ENCODE measurements at regions not wholly inside any gene's neighbourhood (a gene's known extent, or its start where the extent isn't known, plus 50 kb on each side); places are given as distances from the start of the nearest gene placed in this dataset.

DNA sequence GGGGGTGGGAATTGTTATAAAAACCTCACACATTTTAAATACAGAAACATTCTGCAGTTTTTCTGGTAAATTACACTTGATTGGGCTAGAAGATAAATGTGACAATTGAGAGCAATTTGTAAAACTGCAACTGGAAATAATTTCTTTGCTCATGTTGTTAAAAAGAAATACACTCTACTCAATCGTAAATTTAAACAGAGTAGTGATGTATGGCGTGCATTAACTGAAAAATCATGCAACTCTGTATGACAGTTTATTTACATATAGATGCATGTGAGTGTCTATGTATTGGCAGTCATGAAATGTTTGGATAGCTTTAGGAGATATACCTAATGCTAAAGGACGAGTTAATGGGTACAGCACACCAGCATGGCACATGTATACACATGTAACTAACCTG lies 554.9 kb downstream of the PRELID2 start:
- TF ChIP-seq, protein P1, sequence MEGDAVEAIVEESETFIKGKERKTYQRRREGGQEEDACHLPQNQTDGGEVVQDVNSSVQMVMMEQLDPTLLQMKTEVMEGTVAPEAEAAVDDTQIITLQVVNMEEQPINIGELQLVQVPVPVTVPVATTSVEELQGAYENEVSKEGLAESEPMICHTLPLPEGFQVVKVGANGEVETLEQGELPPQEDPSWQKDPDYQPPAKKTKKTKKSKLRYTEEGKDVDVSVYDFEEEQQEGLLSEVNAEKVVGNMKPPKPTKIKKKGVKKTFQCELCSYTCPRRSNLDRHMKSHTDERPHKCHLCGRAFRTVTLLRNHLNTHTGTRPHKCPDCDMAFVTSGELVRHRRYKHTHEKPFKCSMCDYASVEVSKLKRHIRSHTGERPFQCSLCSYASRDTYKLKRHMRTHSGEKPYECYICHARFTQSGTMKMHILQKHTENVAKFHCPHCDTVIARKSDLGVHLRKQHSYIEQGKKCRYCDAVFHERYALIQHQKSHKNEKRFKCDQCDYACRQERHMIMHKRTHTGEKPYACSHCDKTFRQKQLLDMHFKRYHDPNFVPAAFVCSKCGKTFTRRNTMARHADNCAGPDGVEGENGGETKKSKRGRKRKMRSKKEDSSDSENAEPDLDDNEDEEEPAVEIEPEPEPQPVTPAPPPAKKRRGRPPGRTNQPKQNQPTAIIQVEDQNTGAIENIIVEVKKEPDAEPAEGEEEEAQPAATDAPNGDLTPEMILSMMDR (IDR thresholded peaks at IDR 0.05; ENCODE audit: extremely low read depth, missing control alignments): no peak
- DNase-seq (ENCODE audit: low spot score): no peak

DNA sequence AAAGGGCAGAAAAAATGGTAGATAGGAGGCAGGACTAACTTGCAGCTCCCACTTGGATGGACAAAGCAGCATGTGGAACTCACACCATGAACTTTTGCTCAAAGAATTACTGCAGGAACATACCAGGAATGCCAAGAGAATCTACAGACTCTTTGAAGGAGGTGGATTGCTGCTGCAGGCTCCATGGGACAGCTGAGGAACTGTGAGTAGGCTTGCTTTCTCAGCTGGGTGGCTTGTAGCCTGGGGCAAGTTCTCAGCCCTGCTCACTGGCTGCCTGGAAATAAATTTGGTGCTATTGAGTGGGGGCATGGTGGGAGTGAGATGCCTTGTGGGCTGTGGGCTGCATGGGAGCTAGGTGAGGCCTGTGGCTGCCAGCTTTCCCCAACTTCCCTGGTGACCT lies 574.5 kb downstream of the PRELID2 start:
- TF ChIP-seq, protein P1 (IDR thresholded peaks at IDR 0.05; ENCODE audit: extremely low read depth, missing control alignments): no peak
- no peak for DNase-seq (ENCODE audit: low spot score)

DNA sequence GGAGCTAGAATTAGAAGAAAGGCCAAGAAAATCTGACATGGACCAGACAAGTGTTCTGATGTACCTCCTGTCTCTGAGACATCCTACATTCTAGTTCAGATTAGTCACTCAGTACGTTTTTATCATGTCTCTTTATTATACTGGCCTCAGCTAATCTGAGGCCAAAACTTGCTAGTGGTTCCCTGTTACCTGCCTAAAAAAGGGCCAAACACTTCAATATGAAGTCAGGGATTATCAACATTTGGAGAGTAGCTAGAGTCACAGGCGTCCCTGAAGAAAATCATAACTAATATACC lies 587.4 kb downstream of the PRELID2 start:
- TF ChIP-seq, protein P1 (IDR thresholded peaks at IDR 0.05; ENCODE audit: extremely low read depth, missing control alignments): no peak
- no peak for DNase-seq (ENCODE audit: low spot score)

DNA sequence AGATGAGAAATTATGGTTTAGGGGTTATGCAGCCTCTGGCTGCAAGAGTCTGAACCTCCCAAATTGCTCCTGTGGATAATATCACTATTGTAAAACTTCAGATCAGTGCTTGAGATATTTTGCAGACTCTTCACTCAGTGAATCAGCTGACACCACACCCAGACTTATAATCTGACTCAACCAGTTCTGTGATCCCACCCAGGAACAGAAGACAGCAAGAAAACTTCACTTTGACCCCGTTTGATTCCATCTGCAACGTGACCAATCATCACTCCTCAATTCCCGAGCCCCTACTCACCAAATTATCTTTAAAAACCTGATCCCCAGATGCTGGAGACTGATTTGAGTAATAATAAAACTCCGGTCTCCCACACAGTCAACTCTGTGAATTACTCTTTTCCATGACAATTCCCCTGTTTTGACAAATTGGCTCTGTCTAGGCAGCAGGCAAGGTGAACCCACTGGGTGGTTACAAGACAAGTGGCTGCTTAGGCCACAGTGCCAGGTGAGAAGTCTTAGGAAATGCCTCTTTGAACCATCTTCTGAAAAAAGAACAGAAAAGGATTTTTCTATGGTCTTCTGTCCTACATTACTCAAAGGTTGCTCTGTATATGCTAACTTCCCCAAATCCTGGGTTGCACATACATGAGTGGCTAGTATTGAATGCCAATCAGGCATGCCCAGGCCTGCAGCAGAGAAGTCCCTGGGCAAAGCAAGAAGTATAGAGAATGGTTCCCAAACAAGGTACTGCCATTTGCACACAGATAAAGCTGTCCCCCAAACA lies 588.0 kb downstream of the PRELID2 start:
- no peak for DNase-seq (ENCODE audit: low spot score)
- TF ChIP-seq, protein P1 (IDR thresholded peaks at IDR 0.05; ENCODE audit: extremely low read depth, missing control alignments): no peak

DNA sequence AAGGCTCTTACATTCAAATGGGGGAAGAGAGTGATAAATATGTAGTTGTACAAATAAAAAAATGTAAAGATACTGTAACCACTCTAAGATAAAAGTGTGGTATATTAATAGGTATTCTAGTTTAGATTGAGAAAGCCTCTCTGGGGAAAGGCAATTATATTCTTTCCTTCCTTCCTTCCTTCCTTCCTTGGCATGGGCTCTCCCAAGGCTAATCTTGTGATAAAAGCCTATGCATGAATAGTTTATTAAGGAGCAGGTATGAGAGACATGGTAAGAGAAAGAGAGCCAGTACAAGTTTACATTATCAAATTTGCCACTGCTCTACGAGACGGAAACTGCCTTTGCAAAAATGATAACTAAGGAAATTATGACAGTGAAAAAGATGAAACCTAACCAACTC lies 588.8 kb downstream of the PRELID2 start:
- TF ChIP-seq, protein P1 (IDR thresholded peaks at IDR 0.05; ENCODE audit: extremely low read depth, missing control alignments): no peak
- DNase-seq (ENCODE audit: low spot score): no peak

DNA sequence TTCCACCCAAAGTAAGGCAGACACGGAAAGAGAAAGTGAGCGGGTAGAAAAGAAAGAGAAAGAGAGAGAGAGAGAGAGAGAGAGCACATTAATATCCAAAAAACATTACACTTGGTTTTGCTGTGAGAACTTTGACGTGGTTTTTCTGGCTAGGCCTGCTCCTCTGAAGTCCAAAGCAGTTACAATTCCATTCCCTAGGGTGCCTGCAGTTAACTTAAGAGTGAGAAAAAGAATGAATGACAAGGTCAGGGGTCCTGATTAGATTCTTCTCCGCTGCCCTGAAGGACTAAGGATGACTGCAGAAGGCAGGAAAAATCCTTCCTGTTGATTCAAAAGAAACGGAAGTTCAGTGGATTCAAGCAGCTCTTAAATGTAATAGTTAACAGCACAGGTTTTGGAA lies 589.8 kb downstream of the PRELID2 start:
- TF ChIP-seq, protein P1 (IDR thresholded peaks at IDR 0.05; ENCODE audit: extremely low read depth, missing control alignments): no peak
- DNase-seq (ENCODE audit: low spot score): no peak

DNA sequence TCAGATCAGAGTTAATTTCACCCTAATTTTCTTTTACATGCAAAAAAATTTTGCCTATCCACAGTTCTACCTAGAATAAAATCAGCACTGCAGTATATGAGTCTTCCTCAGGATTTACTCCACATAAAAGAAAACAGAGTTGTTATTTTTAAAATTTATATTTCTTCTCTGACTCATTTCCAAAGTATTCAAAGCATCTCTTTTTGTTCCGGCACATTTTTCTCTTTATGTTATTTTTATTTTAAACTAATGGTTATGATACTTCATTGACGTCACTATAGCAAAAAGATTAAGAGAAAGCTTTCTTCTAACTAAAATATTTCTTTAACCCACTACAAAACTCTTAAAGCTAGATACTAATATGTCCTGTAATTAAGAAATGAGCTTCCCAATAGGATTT lies 590.4 kb downstream of the PRELID2 start:
- TF ChIP-seq, protein P1 (IDR thresholded peaks at IDR 0.05; ENCODE audit: extremely low read depth, missing control alignments): no peak

More for the DNA sequence above, 590.4 kb downstream of the PRELID2 start:
- DNase-seq (ENCODE audit: low spot score): no peak
